ENCODE measurements at regions not wholly inside any gene's neighbourhood (a gene's known extent, or its start where the extent isn't known, plus 50 kb on each side); places are given as distances from the start of the nearest gene placed in this dataset.

DNA sequence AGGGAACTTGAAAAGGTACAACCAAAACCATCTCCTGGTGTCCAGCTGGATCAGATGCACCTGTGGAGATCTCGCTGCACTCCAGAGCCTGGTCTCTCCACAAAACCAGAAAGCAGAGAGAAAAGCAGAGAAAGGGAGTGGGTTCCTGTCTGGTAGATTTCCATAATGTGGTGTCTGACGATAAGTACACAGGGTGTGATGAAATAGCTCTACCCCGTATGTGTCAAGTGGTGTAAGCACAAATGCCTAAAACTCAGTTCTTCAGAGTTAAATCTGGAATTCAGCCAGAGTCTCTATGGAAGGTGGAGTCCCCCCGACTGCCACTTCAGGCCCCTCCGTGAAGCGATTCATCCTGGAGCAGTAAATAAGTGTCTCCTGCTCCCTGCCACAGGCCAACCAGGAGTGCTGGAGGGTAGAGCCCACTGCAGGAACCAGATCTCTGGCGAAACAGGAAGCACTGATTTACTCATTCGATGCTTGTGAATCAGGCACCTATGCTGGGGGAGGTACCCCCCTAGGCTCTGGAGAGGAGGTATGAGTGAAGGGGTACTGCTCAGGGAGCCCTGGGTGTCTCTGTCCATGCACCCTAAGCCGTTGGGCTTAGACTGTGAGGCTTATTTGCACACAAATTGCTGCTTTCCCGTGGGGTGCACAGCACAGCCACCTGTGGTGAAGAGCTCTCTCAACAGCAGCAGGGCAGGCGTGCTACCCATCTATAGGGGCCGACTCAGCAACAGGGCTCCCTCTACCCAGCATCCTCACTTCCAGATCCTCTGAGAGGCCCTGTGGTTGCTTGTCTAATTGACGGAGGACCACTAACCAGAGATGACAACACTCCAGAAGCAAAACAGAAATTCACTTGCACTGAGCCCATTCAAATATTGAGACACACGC is 97.1 kb upstream of the MYOCD start:
- CTCF ChIA-PET = no interaction called here
- POLR2A ChIA-PET = no interaction called here

GRCh38 chr17:12571606-12572005 is 94.1 kb upstream of the MYOCD start:
- CTCF ChIA-PET = no interaction called here
- POLR2A ChIA-PET = no interaction called here

GRCh38 chr17:12574525-12574924 is 91.2 kb upstream of the MYOCD start:
- ChIA-PET CTCF (no interaction called here), POLR2A (no interaction called here)

- POLR2A ChIA-PET = no interaction called here
- CTCF ChIA-PET = no interaction called here
Observed at GRCh38 chr17:12575641-12576040, 90.0 kb upstream of the MYOCD start.

- ChIA-PET POLR2A (no interaction called here), CTCF (no interaction called here)
Observed at GRCh38 chr17:12579288-12579687, 86.4 kb upstream of the MYOCD start.

- CTCF ChIA-PET = interaction anchor here (0.5 kb wide), 1 partner anchor 150 kb away, joined by 4 read pairs; no protein-coding TSS in a partner anchor
- POLR2A ChIA-PET = no interaction called here
Observed at GRCh38 chr17:12580640-12581039, 85.0 kb upstream of the MYOCD start.

GRCh38 chr17:12584727-12585126 is 81.0 kb upstream of the MYOCD start:
- POLR2A ChIA-PET = no interaction called here

DNA sequence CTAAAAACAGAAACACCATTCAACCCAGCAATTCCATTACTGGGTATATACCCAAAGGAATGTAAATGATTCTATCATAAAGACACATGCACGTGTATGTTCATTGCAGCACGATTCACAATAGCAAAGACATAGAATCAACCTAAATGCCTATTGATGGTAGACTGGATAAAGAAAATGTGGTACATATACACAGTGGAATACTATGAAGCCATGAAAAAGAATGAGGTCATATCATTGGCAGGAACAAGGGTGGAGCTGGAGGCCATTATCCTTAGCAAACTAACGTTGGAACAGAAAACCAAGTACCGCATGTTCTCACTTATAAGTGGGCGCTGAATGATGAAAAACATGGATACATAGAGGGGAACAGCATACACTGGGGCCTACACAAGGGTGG is 77.2 kb upstream of the MYOCD start:
- ChIA-PET CTCF (no interaction called here), POLR2A (no interaction called here)

More at GRCh38 chr17:12584727-12585126, 81.0 kb upstream of the MYOCD start:
- CTCF ChIA-PET = no interaction called here

GRCh38 chr17:12590417-12590816 is 75.3 kb upstream of the MYOCD start:
- CTCF ChIA-PET = no interaction called here
- POLR2A ChIA-PET = no interaction called here

GRCh38 chr17:12591021-12591735 is 74.5 kb upstream of the MYOCD start:
- CTCF ChIA-PET = no interaction called here
- POLR2A ChIA-PET = no interaction called here

DNA sequence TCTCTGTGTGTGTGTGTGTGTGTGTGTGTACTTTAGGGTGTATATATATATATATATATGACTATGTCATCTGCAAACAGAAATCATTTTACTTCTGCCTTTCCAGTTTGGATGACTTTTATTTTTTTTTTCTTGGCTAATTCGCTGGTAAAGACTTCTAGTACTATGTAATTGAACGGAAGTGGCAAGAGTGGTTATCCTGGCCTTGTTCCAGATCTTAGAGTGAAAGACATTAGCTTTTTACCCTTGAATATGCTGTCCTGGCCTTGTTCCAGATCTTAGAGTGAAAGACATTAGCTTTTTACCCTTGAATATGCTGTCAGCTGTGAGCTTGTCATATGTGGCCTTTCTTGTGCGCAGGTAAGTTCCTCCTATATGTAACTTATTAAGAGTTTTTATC is 72.7 kb upstream of the MYOCD start:
- ChIA-PET POLR2A (no interaction called here), CTCF (no interaction called here)

GRCh38 chr17:12596961-12597360 is 68.7 kb upstream of the MYOCD start:
- POLR2A ChIA-PET = no interaction called here
- CTCF ChIA-PET = no interaction called here

- CTCF ChIA-PET = no interaction called here
- POLR2A ChIA-PET = no interaction called here
Observed at GRCh38 chr17:12597895-12598294, 67.8 kb upstream of the MYOCD start.

GRCh38 chr17:12599186-12599920 is 66.3 kb upstream of the MYOCD start:
- POLR2A ChIA-PET = no interaction called here

GRCh38 chr17:12600349-12600748 is 65.3 kb upstream of the MYOCD start:
- POLR2A ChIA-PET = no interaction called here
- CTCF ChIA-PET = no interaction called here

More at GRCh38 chr17:12599186-12599920, 66.3 kb upstream of the MYOCD start:
- CTCF ChIA-PET = no interaction called here

- CTCF ChIA-PET = no interaction called here
- POLR2A ChIA-PET = no interaction called here
Observed at GRCh38 chr17:12603566-12603965, 62.1 kb upstream of the MYOCD start.

DNA sequence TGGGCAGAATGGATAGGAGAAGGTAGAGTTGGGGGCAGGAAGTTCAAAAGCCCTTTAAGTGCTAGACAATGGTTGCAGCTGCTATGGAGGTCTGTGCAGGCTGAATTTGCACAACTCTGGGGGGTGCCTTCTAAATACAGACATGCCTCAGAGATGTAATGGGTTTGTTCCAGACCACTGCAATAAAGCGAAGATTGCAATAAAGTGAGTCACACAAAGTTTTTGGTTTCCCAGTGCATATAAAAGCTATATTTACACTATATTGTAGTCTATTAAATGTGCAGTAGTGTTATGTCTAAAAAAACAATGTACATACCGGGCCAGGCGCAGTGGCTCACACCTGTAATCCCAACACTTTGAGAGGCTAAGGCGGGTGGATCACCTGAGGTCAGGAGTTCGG is 60.5 kb upstream of the MYOCD start:
- ChIA-PET CTCF (no interaction called here), POLR2A (no interaction called here)

- ChIA-PET CTCF (no interaction called here), POLR2A (no interaction called here)
Observed at GRCh38 chr17:12613566-12613965, 52.1 kb upstream of the MYOCD start.

Measured in activated CD8-positive, alpha-beta memory T cell treated with anti-CD3 and anti-CD28 coated beads for 36 hours (primary cell).